Smooth muscle cell (in vitro differentiated cells): ENCODE measurements at regions not wholly inside any gene's neighbourhood (a gene's known extent, or its start where the extent isn't known, plus 50 kb on each side); places are given as distances from the start of the nearest gene placed in this dataset.

Experiments
- DNase-seq: peaks from one replicate; lab custom pipeline; 2025; ENCODE audit not compliant: unreplicated experiment; lab: John Stamatoyannopoulos, UW
- H2AFZ ChIP-seq: fragments of 200-600 bp; sonication (generic); 2 replicates; pipeline ENCODE4 v1.6.0; 2016; ENCODE audit warnings: antibody characterized with exemption, low read depth, mild to moderate bottlenecking
- H3F3A ChIP-seq: fragments of 200-600 bp; sonication (generic); 2 replicates; pipeline ENCODE4 v1.6.0; 2017; ENCODE audit warnings: antibody characterized with exemption, low read depth
- H3K27ac ChIP-seq: fragments of 200-600 bp; sonication (generic); 2 replicates; pipeline ENCODE4 v1.5.1; 2016; ENCODE audit warnings: low read depth, mild to moderate bottlenecking
- H3K27me3 ChIP-seq: fragments of 200-600 bp; sonication (generic); 2 replicates; pipeline ENCODE4 v1.6.1; 2016; ENCODE audit warnings: low read depth, mild to moderate bottlenecking
- H3K36me3 ChIP-seq: fragments of 200-600 bp; sonication (generic); 2 replicates; pipeline ENCODE4 v1.5.1; 2016; ENCODE audit warnings: low read depth
- H3K4me1 ChIP-seq: fragments of 200-600 bp; sonication (generic); 2 replicates; pipeline ENCODE4 v1.5.1; 2016; ENCODE audit warnings: low read depth
- H3K4me2 ChIP-seq: fragments of 200-600 bp; sonication (generic); 2 replicates; pipeline ENCODE4 v1.6.0; 2016; ENCODE audit warnings: mild to moderate bottlenecking
- H3K4me3 ChIP-seq: fragments of 200-600 bp; sonication (generic); 2 replicates; pipeline ENCODE4 v1.5.1; 2016; ENCODE audit warnings: mild to moderate bottlenecking
- H3K79me2 ChIP-seq: fragments of 200-600 bp; sonication (generic); 2 replicates; pipeline ENCODE4 v1.6.0; 2016; ENCODE audit warnings: low read depth, mild to moderate bottlenecking
- H3K9ac ChIP-seq: fragments of 200-600 bp; sonication (generic); 2 replicates; pipeline ENCODE4 v1.6.0; 2016; ENCODE audit warnings: low read depth
- H3K9me3 ChIP-seq: fragments of 200-600 bp; sonication (generic); replicated peaks from 2 replicates; pipeline ENCODE4 v1.5.1; 2016; ENCODE audit warnings: low read depth
- H4K20me1 ChIP-seq: fragments of 200-600 bp; sonication (generic); 2 replicates; pipeline ENCODE4 v1.6.0; 2016; ENCODE audit warnings: low read depth
- CTCF ChIP-seq: fragments of 200-600 bp; sonication (generic); IDR thresholded peaks from 2 replicates; pipeline ENCODE4 v1.5.1; 2017; ENCODE audit warnings: borderline replicate concordance, mild to moderate bottlenecking, antibody characterized with exemption; ENCODE audit not compliant: insufficient read depth, poor library complexity, severe bottlenecking
- WGBS: methylation state at CpG from one replicate; pipeline ENCODE4 v1.1.7; 2016; ENCODE audit warnings: low lambda C conversion rate; 5-methylcytosine and 5-hydroxymethylcytosine counted together

GRCh38 chr14:58849601-58850000 is 211.8 kb downstream of the DACT1 start:
- Histone ChIP-seq H3K4me1 (no peaks in the 10 kb centered on the region), H3K4me2 (no peak overlapping the region), H3K79me2 (no peaks in the 10 kb centered on the region), H2AFZ (no peak overlapping the region), H3K4me3 (no peak overlapping the region), H3K27ac (no peak overlapping the region), H3F3A (no peaks in the 10 kb centered on the region), H3K9me3 (no peaks in the 10 kb centered on the region), H3K27me3 (no peaks in the 10 kb centered on the region), H3K36me3 (no peaks in the 10 kb centered on the region), H3K9ac (no peak overlapping the region), H4K20me1 (no peaks in the 10 kb centered on the region)
- WGBS: 97% methylated on average over 4 of the region's 4 CpGs
- no peak for TF ChIP-seq CTCF
- DNase-seq: no peak

GRCh38 chr14:58850011-58850410 is 212.2 kb downstream of the DACT1 start:
- Histone ChIP-seq H3K36me3 (no peaks in the 10 kb centered on the region), H3K9ac (no peak overlapping the region), H2AFZ (no peak overlapping the region), H3K27ac (no peak overlapping the region), H3K4me3 (no peak overlapping the region), H3K9me3 (no peaks in the 10 kb centered on the region), H3F3A (no peaks in the 10 kb centered on the region), H4K20me1 (no peaks in the 10 kb centered on the region), H3K79me2 (no peaks in the 10 kb centered on the region), H3K4me2 (no peak overlapping the region), H3K27me3 (no peaks in the 10 kb centered on the region), H3K4me1 (no peaks in the 10 kb centered on the region)
- TF ChIP-seq CTCF: no peak
- WGBS: 100% methylated on average over 1 of the region's 1 CpG
- DNase-seq: no peak

- Histone ChIP-seq H3K79me2 (no peaks in the 10 kb centered on the region), H3K27me3 (no peaks in the 10 kb centered on the region), H4K20me1 (no peaks in the 10 kb centered on the region), H3K4me1 (peaks cover 24% of the 10 kb centered on the region), H3K9me3 (no peaks in the 10 kb centered on the region), H3K4me2 (no peak overlapping the region), H3K27ac (no peak overlapping the region), H2AFZ (no peak overlapping the region), H3K36me3 (peaks cover 3% of the 10 kb centered on the region), H3K4me3 (no peak overlapping the region), H3F3A (peaks cover 15% of the 10 kb centered on the region), H3K9ac (no peak overlapping the region)
- DNase-seq: no peak
- WGBS: 61% methylated on average over 2 of the region's 2 CpGs
- TF ChIP-seq CTCF: no peak
These were observed 223.8 kb downstream of the DACT1 start for GRCh38 chr14:58861586-58861985.

GRCh38 chr14:58862416-58863160 is 224.8 kb downstream of the DACT1 start:
- peak overlapping the region; percentile 90 for H3K27ac ChIP-seq
- H3K4me2 ChIP-seq: peak overlapping the region; percentile 47
- H3K9me3 ChIP-seq: no peaks in the 10 kb centered on the region
- no peak overlapping the region for H3K9ac ChIP-seq
- TF ChIP-seq CTCF: no peak
- no peaks in the 10 kb centered on the region for H4K20me1 ChIP-seq
- no peaks in the 10 kb centered on the region for H3K36me3 ChIP-seq
- no peaks in the 10 kb centered on the region for H3K79me2 ChIP-seq
- WGBS: 63% methylated on average over 2 of the region's 2 CpGs
- H3F3A ChIP-seq: peaks cover 15% of the 10 kb centered on the region
- peaks cover 24% of the 10 kb centered on the region for H3K4me1 ChIP-seq
- no peaks in the 10 kb centered on the region for H3K27me3 ChIP-seq
- no peak overlapping the region for H2AFZ ChIP-seq
- DNase-seq: no peak
- H3K4me3 ChIP-seq: no peak overlapping the region
